HCT116 (cell line): ENCODE measurements at regions not wholly inside any gene's neighbourhood (a gene's known extent, or its start where the extent isn't known, plus 50 kb on each side); places are given as distances from the start of the nearest gene placed in this dataset.

Experiments used
- ATAC-seq: fragments of 200-7000 bp; cut with Tn5 transposase; 2 replicates; pipeline ENCODE4 v1.9.1; 2020; ENCODE audit warnings: mild to moderate bottlenecking, moderate library complexity
- BruUV-seq: library from RNA; stranded (reverse); fragments of 400-500 nt; replicated peaks from 2 replicates; lab custom pipeline; 2021; lab: Mats Ljungman, UMichigan
- CTCF ChIA-PET: fragments of 300-600 bp; sonication (Branson Sonifier 250); formaldehyde crosslinking; loops from one replicate; lab custom pipeline; 2021; ENCODE audit warnings: antibody characterized with exemption; lab: Charles Lee
- POLR2A ChIA-PET: fragments of 300-600, 350-600 bp; sonication (Branson Sonifier 250); formaldehyde crosslinking; loops from one replicate; lab custom pipeline; 2021; ENCODE audit warnings: antibody characterized with exemption; lab: Charles Lee
- RAD21 ChIA-PET, 2 experiments: fragments of 300-600 bp; sonication (Branson Sonifier 250); formaldehyde crosslinking; loops; one replicate each; lab custom pipeline; 2023; ENCODE audit warnings: low total read pairs in 2 of 2; ENCODE audit not compliant: uncharacterized antibody in 2 of 2, unreplicated experiment in 2 of 2, low non-redundant PET in 1 of 2; lab: Charles Lee
- DNase-seq: peaks from one replicate; pipeline ENCODE4 v3.0.0-alpha.2; 2010; ENCODE audit warnings: low read depth, low spot score
- H2AFZ ChIP-seq: fragments of 200-600 bp; shearing (Covaris generic), sonication (generic); 2 replicates; pipeline ENCODE4 v1.6.1; 2017; ENCODE audit warnings: low read depth, mixed run types, mixed read lengths, antibody characterized with exemption, low read length; ENCODE audit not compliant: poor library complexity, severe bottlenecking
- H3K27ac ChIP-seq: 2 replicates; pipeline ENCODE4 v1.5.1; 2012; ENCODE audit warnings: low read depth, low read length
- H3K27me3 ChIP-seq: fragments of 200-600 bp; sonication (generic); 2 replicates; pipeline ENCODE4 v1.6.1; 2016; ENCODE audit warnings: mixed run types, low read length, mixed read lengths; ENCODE audit not compliant: insufficient read depth
- H3K36me3 ChIP-seq, 2 experiments: fragments of 200-500 bp in 1 of 2; fragments of 200-600 bp in 1 of 2; sonication (Bioruptor generic) in 1 of 2; sonication (generic) in 1 of 2; 2 replicates each; pipeline versions ENCODE4 v1.5.1 to v1.6.1; 2014 to 2016; ENCODE audit warnings: low read length in 2 of 2, inconsistent platforms in 1 of 2, mixed read lengths in 1 of 2, mixed run types in 1 of 2; ENCODE audit not compliant: insufficient read depth in 2 of 2, control insufficient read depth in 1 of 2
- H3K4me1 ChIP-seq, 2 experiments: fragments of 200-600 bp in 1 of 2; sonication (generic) in 1 of 2; 2 replicates each; pipeline versions ENCODE4 v1.5.1 to v1.6.1; 2012 to 2017; ENCODE audit warnings: low read length in 2 of 2, inconsistent platforms in 1 of 2, mild to moderate bottlenecking in 1 of 2, mixed read lengths in 1 of 2, mixed run types in 1 of 2, moderate library complexity in 1 of 2; ENCODE audit not compliant: insufficient read depth in 2 of 2, control insufficient read depth in 1 of 2
- H3K4me2 ChIP-seq: fragments of 200-600 bp; sonication (generic); 2 replicates; pipeline ENCODE4 v1.6.1; 2017; ENCODE audit warnings: mixed run types, low read length, mixed read lengths
- H3K4me3 ChIP-seq, 2 experiments: fragments of 200-600 bp in 1 of 2; sonication (generic) in 1 of 2; replicated peaks in 1 of 2; 2 replicates each; pipeline ENCODE4 v1.5.1; 2011 to 2016; ENCODE audit warnings: low read length in 2 of 2, control low read depth in 1 of 2, low read depth in 1 of 2, mild to moderate bottlenecking in 1 of 2, mixed read lengths in 1 of 2, mixed run types in 1 of 2
- H3K79me2 ChIP-seq: fragments of 200-600 bp; sonication (generic); 2 replicates; pipeline ENCODE4 v1.6.1; 2017; ENCODE audit warnings: mild to moderate bottlenecking, mixed run types, low read length, moderate library complexity, mixed read lengths; ENCODE audit not compliant: insufficient read depth
- H3K9ac ChIP-seq: fragments of 200-600 bp; sonication (generic); 2 replicates; pipeline ENCODE4 v1.6.1; 2016; ENCODE audit warnings: low read length, mixed read lengths
- H3K9me2 ChIP-seq: fragments of 200-600 bp; sonication (generic), shearing (Covaris generic); 2 replicates; pipeline ENCODE4 v1.6.1; 2017; ENCODE audit warnings: mixed run types, mild to moderate bottlenecking, moderate library complexity; ENCODE audit not compliant: insufficient read depth
- H3K9me3 ChIP-seq, 2 experiments: fragments of 200-500 bp in 1 of 2; fragments of 200-600 bp in 1 of 2; sonication (Bioruptor generic) in 1 of 2; sonication (generic) in 1 of 2; 2 replicates each; pipeline ENCODE4 v1.6.1; 2014 to 2017; ENCODE audit warnings: low read length in 2 of 2, mixed read lengths in 2 of 2, inconsistent platforms in 1 of 2, low read depth in 1 of 2, mild to moderate bottlenecking in 1 of 2, mixed run types in 1 of 2, moderate library complexity in 1 of 2; ENCODE audit not compliant: control insufficient read depth in 1 of 2, insufficient read depth in 1 of 2
- H4K20me1 ChIP-seq: fragments of 200-600 bp; sonication (generic), shearing (Covaris generic); 2 replicates; pipeline ENCODE4 v1.6.1; 2017; ENCODE audit warnings: mixed run types, mild to moderate bottlenecking, moderate library complexity; ENCODE audit not compliant: insufficient read depth
- CTCF ChIP-seq, 3 experiments: fragments of 200-600 bp in 1 of 3; sonication (generic) in 1 of 3; IDR thresholded peaks in 2 of 3; conservative IDR thresholded peaks in 1 of 3; 2 replicates each; pipeline ENCODE4 v1.5.1; 2012 to 2017; ENCODE audit warnings: low read depth in 2 of 3, low read length in 2 of 3, antibody characterized with exemption in 1 of 3, borderline replicate concordance in 1 of 3, control low read depth in 1 of 3, mild to moderate bottlenecking in 1 of 3, mixed read lengths in 1 of 3, mixed run types in 1 of 3, moderate library complexity in 1 of 3; ENCODE audit not compliant: insufficient read depth in 1 of 3
- EZH2 ChIP-seq: fragments of 200-600 bp; sonication (generic); IDR thresholded peaks from 2 replicates; pipeline ENCODE4 v1.6.1; 2017; ENCODE audit warnings: antibody characterized with exemption, mixed run types
- EZH2phosphoT487 ChIP-seq: fragments of 200-600 bp; IDR thresholded peaks from 2 replicates; pipeline ENCODE4 v1.6.1; 2018; ENCODE audit warnings: antibody characterized with exemption, borderline replicate concordance
- FOSL1 ChIP-seq: IDR thresholded peaks from 2 replicates; pipeline ENCODE4 v1.6.1; 2012; ENCODE audit warnings: low read depth
- MAX ChIP-seq: IDR thresholded peaks from 2 replicates; pipeline ENCODE4 v1.6.1; 2012
- POLR2A ChIP-seq: IDR thresholded peaks from 2 replicates; pipeline ENCODE4 v1.7.0; 2011; ENCODE audit warnings: borderline replicate concordance; ENCODE audit not compliant: insufficient read depth, insufficient read length; ENCODE audit errors: extremely low read depth
- RAD21 ChIP-seq: IDR thresholded peaks from 2 replicates; pipeline ENCODE4 v1.6.1; 2012; ENCODE audit warnings: low read depth, mild to moderate bottlenecking
- REST ChIP-seq: IDR thresholded peaks from 2 replicates; pipeline ENCODE4 v1.6.1; 2012; ENCODE audit warnings: low read depth
- SRF ChIP-seq: IDR thresholded peaks from 2 replicates; pipeline ENCODE4 v1.6.1; 2012; ENCODE audit warnings: low read depth
- ZFX ChIP-seq: fragments of 450-650 bp; IDR thresholded peaks from 2 replicates; pipeline ENCODE4 v1.6.1; 2017
- ZNF274 ChIP-seq: fragments of 200-500 bp; sonication (Bioruptor generic); IDR thresholded peaks from 2 replicates; pipeline ENCODE4 v1.6.1; 2014; ENCODE audit warnings: mild to moderate bottlenecking, low read depth, low read length, inconsistent platforms
- intact Hi-C: fragments of 100-400 bp; cut with micrococcal nuclease; formaldehyde crosslinking; loops from 2 replicates; pipeline ENCODE4 v1.10.0; 2022

GRCh38 chr17:77706938-77707337, 251.6 kb upstream of the TNRC6C start:
- TF ChIP-seq POLR2A (no peak), SRF (no peak), EZH2 (no peak), MAX (no peak), ZNF274 (no peak)
- ChIA-PET RAD21 (no interaction called here), CTCF (no interaction called here), POLR2A (no interaction called here)
- H3K4me1 ChIP-seq, result no peaks in the 10 kb centered on the region
- no peaks in the 10 kb centered on the region for H3K79me2 ChIP-seq
- no TSS peak for BruUV-seq
- no peaks in the 10 kb centered on the region for H3K36me3 ChIP-seq
- peaks cover 25% of the 10 kb centered on the region in 2 experiments; a peak in 3 of 4 replicates for H3K9me3 ChIP-seq
- no peak overlapping the region for H3K4me2 ChIP-seq
- no peak overlapping the region for H3K9ac ChIP-seq
- no peak overlapping the region for H3K27ac ChIP-seq
- H3K27me3 ChIP-seq, result peaks cover 10% of the 10 kb centered on the region; the same call in 1 of the 2 replicates
- no peak overlapping the region for H2AFZ ChIP-seq
- H4K20me1 ChIP-seq, result no peaks in the 10 kb centered on the region
- ATAC-seq, result no peak
- no peak for DNase-seq
- H3K4me3 ChIP-seq, result no peak overlapping the region
- H3K9me2 ChIP-seq, result no peaks in the 10 kb centered on the region
- intact Hi-C loops, result no loop called here

- intact Hi-C loops, result no loop called here
- TF ChIP-seq CTCF (IDR thresholded peaks at IDR 0.05 in 2 of 3, conservative IDR thresholded peaks at IDR 0.05 in 1 of 3; ENCODE audit: borderline replicate concordance in 1 of 3, insufficient read depth in 1 of 3, low read depth in 2 of 3, low read length in 2 of 3) (no peak), FOSL1 (no peak), ZFX (no peak), EZH2phosphoT487 (no peak), REST (no peak), RAD21 (no peak)
- Histone ChIP-seq H3K79me2 (no peaks in the 10 kb centered on the region), H2AFZ (no peak overlapping the region), H3K4me2 (no peak overlapping the region), H3K4me3 (no peak overlapping the region), H3K9me3 (peaks cover 20 to 22% of the 10 kb centered on the region in 2 experiments; a peak in 3 of 4 replicates), H3K27ac (no peak overlapping the region), H3K27me3 (peaks cover 10% of the 10 kb centered on the region; the same call in 1 of the 2 replicates), H3K9ac (no peak overlapping the region), H3K36me3 (no peaks in the 10 kb centered on the region), H4K20me1 (no peaks in the 10 kb centered on the region), H3K4me1 (no peaks in the 10 kb centered on the region), H3K9me2 (no peaks in the 10 kb centered on the region)
- POLR2A ChIA-PET, result no interaction called here
- BruUV-seq, result no TSS peak
- no peak for DNase-seq
- RAD21 ChIA-PET, result no interaction called here
- CTCF ChIA-PET, result no interaction called here
- no peak for ATAC-seq
Observed at GRCh38 chr17:77707546-77707945, 251.0 kb upstream of the TNRC6C start.
